Effector memory CD8-positive, alpha-beta T cell (primary cell): ENCODE measurements at regions not wholly inside any gene's neighbourhood (a gene's known extent, or its start where the extent isn't known, plus 50 kb on each side); places are given as distances from the start of the nearest gene placed in this dataset.
"Not testable (repeated sequence)": the region's sequence is repeated elsewhere in the genome, so short reads cannot be mapped to it uniquely, and the experiment has no call there.

Experiments used
- ATAC-seq: fragments of 150-1000 bp; cut with Tn5 transposase; replicated peaks from 2 replicates; pipeline ENCODE4 v1.10.0; 2021; ENCODE audit warnings: mild to moderate bottlenecking, moderate library complexity
- DNase-seq, 3 experiments: peaks; one replicate each; pipeline ENCODE4 v3.0.0; 2021
- H3K27ac Mint-ChIP-seq, 2 donors: one replicate each; pipeline ENCODE4 v1.8.0; 2022; ENCODE audit warnings: mild to moderate bottlenecking in 2 of 2, mixed read lengths in 2 of 2, moderate library complexity in 2 of 2
- H3K27me3 Mint-ChIP-seq, 2 donors: one replicate each; pipeline ENCODE4 v1.8.0; 2022; ENCODE audit warnings: mixed read lengths in 2 of 2
- H3K36me3 Mint-ChIP-seq: one replicate; pipeline ENCODE4 v1.8.0; 2022; ENCODE audit warnings: mild to moderate bottlenecking, moderate library complexity, mixed read lengths; ENCODE audit not compliant: insufficient read depth
- H3K4me1 Mint-ChIP-seq, 2 donors: one replicate each; pipeline ENCODE4 v1.8.0; 2022; ENCODE audit warnings: low read depth in 2 of 2, mixed read lengths in 2 of 2
- H3K4me3 Mint-ChIP-seq, 2 donors: one replicate each; pipeline ENCODE4 v1.8.0; 2022; ENCODE audit warnings: mild to moderate bottlenecking in 2 of 2, mixed read lengths in 2 of 2, moderate library complexity in 2 of 2
- H3K9me3 Mint-ChIP-seq, 2 donors: one replicate each; pipeline ENCODE4 v1.8.0; 2022; ENCODE audit warnings: mixed read lengths in 2 of 2

- ATAC-seq: no peak
Measured at GRCh38 chr4:127394516-127394915, 238.2 kb upstream of the INTU start.

DNA sequence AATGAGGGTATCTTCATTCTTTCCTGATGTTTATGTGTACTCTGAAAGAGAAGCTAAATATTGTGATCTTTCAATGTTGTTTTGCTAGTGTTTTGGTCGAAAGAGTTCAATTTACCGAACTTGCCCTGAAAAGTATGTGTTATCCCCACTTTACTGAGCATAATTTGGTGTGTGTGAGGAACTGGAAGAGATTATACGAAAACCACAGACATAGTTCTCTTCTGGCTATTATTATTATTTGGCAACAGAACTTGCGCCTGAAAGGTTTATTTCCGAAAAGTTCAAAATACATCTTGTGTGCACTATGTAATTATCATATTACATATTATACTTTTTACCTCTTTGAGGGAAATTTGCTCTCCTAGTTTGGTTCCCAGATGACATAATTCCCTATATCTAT is 232.5 kb upstream of the INTU start:
- H3K27ac Mint-ChIP-seq: no peak overlapping the region
- H3K4me3 Mint-ChIP-seq: no peak overlapping the region

More at GRCh38 chr4:127394516-127394915, 238.2 kb upstream of the INTU start:
- H3K4me1 Mint-ChIP-seq: no peaks in the 10 kb centered on the region
- no peak overlapping the region for H3K27ac Mint-ChIP-seq
- no peak overlapping the region for H3K4me3 Mint-ChIP-seq
- H3K36me3 Mint-ChIP-seq: no peaks in the 10 kb centered on the region
- H3K27me3 Mint-ChIP-seq: no peaks in the 10 kb centered on the region
- no peaks in the 10 kb centered on the region for H3K9me3 Mint-ChIP-seq
- no peak for DNase-seq

GRCh38 chr4:127400731-127401346 is 231.9 kb upstream of the INTU start:
- Mint-ChIP-seq H3K27ac (no peak overlapping the region), H3K4me1 (no peaks in the 10 kb centered on the region), H3K9me3 (peaks cover 2 to 6% of the 10 kb centered on the region in 2 donors), H3K27me3 (no peaks in the 10 kb centered on the region), H3K4me3 (no peak overlapping the region), H3K36me3 (no peaks in the 10 kb centered on the region)
- ATAC-seq: no peak
- DNase-seq: no peak

More for the DNA sequence above, 232.5 kb upstream of the INTU start:
- H3K4me1 Mint-ChIP-seq: no peaks in the 10 kb centered on the region
- H3K36me3 Mint-ChIP-seq: no peaks in the 10 kb centered on the region
- ATAC-seq (no peak), DNase-seq (no peak)
- H3K27me3 Mint-ChIP-seq: no peaks in the 10 kb centered on the region
- peaks cover 2 to 6% of the 10 kb centered on the region in 2 donors for H3K9me3 Mint-ChIP-seq

- DNase-seq (no peak), ATAC-seq (no peak)
- peaks cover 4 to 14% of the 10 kb centered on the region in 2 donors for H3K9me3 Mint-ChIP-seq
Measured at GRCh38 chr4:127403471-127404084, 229.2 kb upstream of the INTU start.

GRCh38 chr4:127406187-127406586 is 226.6 kb upstream of the INTU start:
- ATAC-seq (no peak), DNase-seq (no peak)
- no peaks in the 10 kb centered on the region for H3K36me3 Mint-ChIP-seq
- no peaks in the 10 kb centered on the region for H3K27me3 Mint-ChIP-seq
- no peak overlapping the region for H3K27ac Mint-ChIP-seq
- no peak overlapping the region for H3K4me3 Mint-ChIP-seq
- no peaks in the 10 kb centered on the region for H3K4me1 Mint-ChIP-seq
- H3K9me3 Mint-ChIP-seq: peaks cover 6 to 21% of the 10 kb centered on the region in 2 donors

More at GRCh38 chr4:127403471-127404084, 229.2 kb upstream of the INTU start:
- H3K27me3 Mint-ChIP-seq: no peaks in the 10 kb centered on the region
- H3K4me3 Mint-ChIP-seq: no peak overlapping the region
- no peaks in the 10 kb centered on the region for H3K4me1 Mint-ChIP-seq
- no peaks in the 10 kb centered on the region for H3K36me3 Mint-ChIP-seq
- no peak overlapping the region for H3K27ac Mint-ChIP-seq

GRCh38 chr4:127407572-127407971 is 225.2 kb upstream of the INTU start:
- H3K36me3 Mint-ChIP-seq, H3K27ac Mint-ChIP-seq, H3K4me3 Mint-ChIP-seq, DNase-seq, H3K27me3 Mint-ChIP-seq, ATAC-seq, H3K4me1 Mint-ChIP-seq: not testable (repeated sequence)
- peaks cover 6 to 21% of the 10 kb centered on the region in 2 donors for H3K9me3 Mint-ChIP-seq

- no peaks in the 10 kb centered on the region for H3K27me3 Mint-ChIP-seq
- no peak for ATAC-seq
- no peak overlapping the region for H3K27ac Mint-ChIP-seq
- no peak overlapping the region for H3K4me3 Mint-ChIP-seq
- H3K4me1 Mint-ChIP-seq: no peaks in the 10 kb centered on the region
- peaks cover 6 to 15% of the 10 kb centered on the region in 2 donors for H3K9me3 Mint-ChIP-seq
- no peak for DNase-seq
- no peaks in the 10 kb centered on the region for H3K36me3 Mint-ChIP-seq
Measured at GRCh38 chr4:127410201-127410600, 222.6 kb upstream of the INTU start.

GRCh38 chr4:127410644-127411043 is 222.1 kb upstream of the INTU start:
- ATAC-seq (no peak), DNase-seq (no peak)
- Mint-ChIP-seq H3K27ac (no peak overlapping the region), H3K9me3 (peaks cover 6 to 15% of the 10 kb centered on the region in 2 donors), H3K4me1 (no peaks in the 10 kb centered on the region), H3K4me3 (no peak overlapping the region), H3K36me3 (no peaks in the 10 kb centered on the region), H3K27me3 (no peaks in the 10 kb centered on the region)

DNA sequence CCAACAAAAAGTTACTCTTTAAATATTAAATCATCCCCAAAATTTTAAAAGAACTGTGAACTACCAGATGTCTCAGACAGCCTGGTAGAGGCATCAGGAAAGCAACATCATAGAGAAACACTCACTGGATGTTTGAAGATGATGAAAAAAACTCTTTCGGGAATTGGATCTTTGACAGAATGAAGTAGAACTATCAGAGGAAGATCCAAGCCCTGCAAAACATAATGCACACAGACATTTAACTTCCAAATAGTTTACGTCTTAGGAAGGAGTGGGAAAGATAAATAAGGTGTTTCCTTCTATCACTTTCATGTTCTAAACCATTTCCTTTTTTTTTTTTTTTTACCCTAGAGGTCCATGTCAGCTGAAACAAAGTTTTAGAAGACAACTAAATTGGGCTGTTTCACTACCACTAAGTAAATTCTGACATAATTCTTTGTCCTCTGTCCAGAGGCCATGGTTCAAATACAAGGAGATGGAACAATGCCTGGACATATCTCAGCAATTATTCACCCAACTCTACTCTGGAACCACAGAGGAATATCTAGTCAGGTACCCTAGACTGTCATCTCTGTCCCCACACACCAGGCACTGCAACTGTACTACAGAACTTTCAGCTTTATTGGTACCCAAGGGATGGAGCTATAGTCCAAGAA is 217.7 kb upstream of the INTU start:
- ATAC-seq (no peak), DNase-seq (no peak)
- Mint-ChIP-seq H3K27me3 (no peaks in the 10 kb centered on the region), H3K27ac (no peak overlapping the region), H3K36me3 (no peaks in the 10 kb centered on the region), H3K4me1 (no peaks in the 10 kb centered on the region), H3K9me3 (no peaks in the 10 kb centered on the region), H3K4me3 (no peak overlapping the region)

- H3K27ac Mint-ChIP-seq: no peak overlapping the region
- DNase-seq (no peak), ATAC-seq (no peak)
- H3K4me3 Mint-ChIP-seq: no peak overlapping the region
- H3K9me3 Mint-ChIP-seq: peaks cover 3 to 8% of the 10 kb centered on the region in 2 donors
- no peaks in the 10 kb centered on the region for H3K36me3 Mint-ChIP-seq
- H3K27me3 Mint-ChIP-seq: no peaks in the 10 kb centered on the region
- no peaks in the 10 kb centered on the region for H3K4me1 Mint-ChIP-seq
Measured at GRCh38 chr4:127416115-127416514, 216.6 kb upstream of the INTU start.

DNA sequence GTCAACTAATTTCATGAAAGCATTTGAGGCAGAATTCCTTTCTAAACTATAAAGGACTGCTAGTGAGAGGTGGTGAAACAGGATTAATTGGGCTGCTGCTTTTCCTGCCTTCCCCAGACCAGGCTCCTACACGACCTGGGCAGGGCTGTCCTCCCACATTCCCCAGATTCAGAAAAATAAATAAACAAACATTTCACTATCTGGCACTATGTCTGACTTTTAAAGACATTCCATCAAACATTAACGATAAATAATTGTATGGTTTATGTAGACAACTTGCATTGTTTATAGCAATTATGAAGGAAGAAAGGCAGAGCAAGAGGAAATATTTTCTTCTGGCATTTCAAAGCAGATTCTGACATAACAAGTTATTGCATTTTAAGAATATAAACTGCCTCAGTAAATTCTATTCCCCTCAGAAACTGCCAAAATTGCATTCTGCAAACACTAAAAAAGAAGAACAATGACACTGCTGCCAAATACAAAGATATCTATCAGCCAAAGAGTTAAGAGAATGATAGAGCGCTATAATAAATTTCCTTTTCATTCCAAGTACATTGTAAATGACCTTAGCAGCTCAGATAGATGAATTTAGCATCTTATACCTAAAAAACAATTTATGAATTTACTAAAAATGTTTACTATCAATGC is 214.7 kb upstream of the INTU start:
- Mint-ChIP-seq H3K4me3 (no peak overlapping the region), H3K36me3 (no peaks in the 10 kb centered on the region), H3K9me3 (peaks cover 3 to 8% of the 10 kb centered on the region in 2 donors), H3K27ac (no peak overlapping the region), H3K27me3 (no peaks in the 10 kb centered on the region), H3K4me1 (no peaks in the 10 kb centered on the region)
- DNase-seq: no peak
- no peak for ATAC-seq

GRCh38 chr4:127419431-127419830 is 213.3 kb upstream of the INTU start:
- Mint-ChIP-seq H3K36me3 (no peaks in the 10 kb centered on the region), H3K27ac (no peak overlapping the region), H3K4me3 (no peak overlapping the region), H3K27me3 (no peaks in the 10 kb centered on the region), H3K9me3 (peaks cover 3 to 8% of the 10 kb centered on the region in 2 donors), H3K4me1 (no peaks in the 10 kb centered on the region)
- ATAC-seq (no peak), DNase-seq (no peak)

- H3K9me3 Mint-ChIP-seq: peaks cover 5 to 10% of the 10 kb centered on the region in 2 donors
- H3K4me3 Mint-ChIP-seq: no peak overlapping the region
- H3K36me3 Mint-ChIP-seq: no peaks in the 10 kb centered on the region
- H3K27ac Mint-ChIP-seq: no peak overlapping the region
- H3K27me3 Mint-ChIP-seq: no peaks in the 10 kb centered on the region
- DNase-seq (no peak), ATAC-seq (no peak)
- no peaks in the 10 kb centered on the region for H3K4me1 Mint-ChIP-seq
Measured at GRCh38 chr4:127421437-127421836, 211.3 kb upstream of the INTU start.
